ENCODE measurements at regions not wholly inside any gene's neighbourhood (a gene's known extent, or its start where the extent isn't known, plus 50 kb on each side); places are given as distances from the start of the nearest gene placed in this dataset.
"Not testable (repeated sequence)": the region's sequence is repeated elsewhere in the genome, so short reads cannot be mapped to it uniquely, and the experiment has no call there.

DNA sequence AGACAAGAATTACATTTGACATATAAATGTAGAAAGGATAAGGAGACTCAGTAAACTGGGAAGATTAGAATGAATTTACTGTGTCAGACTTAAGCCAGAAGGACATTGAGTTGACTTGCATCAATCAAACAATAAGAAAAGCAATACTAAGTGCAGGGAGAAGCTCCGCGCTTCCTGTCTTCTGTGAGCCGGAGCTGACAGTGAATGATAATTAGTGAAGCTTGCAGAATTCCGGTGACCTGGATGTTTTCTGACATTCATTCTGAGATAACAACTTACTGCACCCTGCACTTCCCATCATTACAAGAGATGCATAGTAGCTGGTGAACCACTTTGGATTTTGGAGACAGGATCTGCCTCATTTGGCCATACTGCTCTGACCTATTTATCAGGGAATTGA, 469.2 kb upstream of the PCDH20 start:
- DNase-seq (ENCODE audit: low read depth), result no peak
- TF ChIP-seq, protein P1, sequence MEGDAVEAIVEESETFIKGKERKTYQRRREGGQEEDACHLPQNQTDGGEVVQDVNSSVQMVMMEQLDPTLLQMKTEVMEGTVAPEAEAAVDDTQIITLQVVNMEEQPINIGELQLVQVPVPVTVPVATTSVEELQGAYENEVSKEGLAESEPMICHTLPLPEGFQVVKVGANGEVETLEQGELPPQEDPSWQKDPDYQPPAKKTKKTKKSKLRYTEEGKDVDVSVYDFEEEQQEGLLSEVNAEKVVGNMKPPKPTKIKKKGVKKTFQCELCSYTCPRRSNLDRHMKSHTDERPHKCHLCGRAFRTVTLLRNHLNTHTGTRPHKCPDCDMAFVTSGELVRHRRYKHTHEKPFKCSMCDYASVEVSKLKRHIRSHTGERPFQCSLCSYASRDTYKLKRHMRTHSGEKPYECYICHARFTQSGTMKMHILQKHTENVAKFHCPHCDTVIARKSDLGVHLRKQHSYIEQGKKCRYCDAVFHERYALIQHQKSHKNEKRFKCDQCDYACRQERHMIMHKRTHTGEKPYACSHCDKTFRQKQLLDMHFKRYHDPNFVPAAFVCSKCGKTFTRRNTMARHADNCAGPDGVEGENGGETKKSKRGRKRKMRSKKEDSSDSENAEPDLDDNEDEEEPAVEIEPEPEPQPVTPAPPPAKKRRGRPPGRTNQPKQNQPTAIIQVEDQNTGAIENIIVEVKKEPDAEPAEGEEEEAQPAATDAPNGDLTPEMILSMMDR (IDR thresholded peaks at IDR 0.05; ENCODE audit: insufficient read depth, low read depth, low read length, missing control alignments), result no peak
- H3K4me3 ChIP-seq (ENCODE audit: low read depth, low read length), result no peak overlapping the region

DNA sequence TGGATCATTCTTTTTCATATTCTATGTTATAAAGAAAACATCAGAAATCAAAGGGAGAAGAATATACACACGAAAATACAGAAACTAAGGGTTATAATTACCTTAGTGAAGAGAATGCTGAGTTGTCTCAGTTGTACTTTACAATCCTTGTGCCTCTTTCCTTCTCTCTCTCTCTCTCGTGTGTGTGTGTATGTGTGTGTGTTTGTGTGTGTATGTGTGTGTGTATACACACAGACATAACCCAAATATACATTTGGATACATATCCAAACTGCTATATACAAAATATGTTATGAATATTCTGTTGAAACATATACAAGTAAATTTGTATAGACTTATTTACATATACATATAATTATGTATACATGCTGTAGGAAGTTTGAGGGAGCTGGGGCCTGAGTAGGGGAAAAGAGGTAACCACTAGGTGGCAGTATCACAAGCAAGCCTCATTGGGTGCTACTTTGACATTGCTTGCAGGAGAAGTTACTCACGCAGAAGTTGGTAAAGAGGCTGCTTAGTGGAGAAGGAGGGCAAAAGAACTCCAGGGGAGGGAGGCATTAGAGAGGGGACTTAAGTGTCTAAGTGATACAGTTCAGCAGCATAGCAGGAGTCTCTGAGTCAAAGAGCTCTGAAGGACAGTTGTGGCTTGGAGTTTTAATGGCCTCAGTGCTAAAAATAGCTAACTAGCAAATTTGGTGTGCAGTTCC, 465.1 kb upstream of the PCDH20 start:
- H3K4me3 ChIP-seq (ENCODE audit: low read depth, low read length), result no peak overlapping the region
- TF ChIP-seq, protein P1 (IDR thresholded peaks at IDR 0.05; ENCODE audit: insufficient read depth, low read depth, low read length, missing control alignments), result peak; percentile 65
- peak; percentile 51 for DNase-seq (ENCODE audit: low read depth)

DNA sequence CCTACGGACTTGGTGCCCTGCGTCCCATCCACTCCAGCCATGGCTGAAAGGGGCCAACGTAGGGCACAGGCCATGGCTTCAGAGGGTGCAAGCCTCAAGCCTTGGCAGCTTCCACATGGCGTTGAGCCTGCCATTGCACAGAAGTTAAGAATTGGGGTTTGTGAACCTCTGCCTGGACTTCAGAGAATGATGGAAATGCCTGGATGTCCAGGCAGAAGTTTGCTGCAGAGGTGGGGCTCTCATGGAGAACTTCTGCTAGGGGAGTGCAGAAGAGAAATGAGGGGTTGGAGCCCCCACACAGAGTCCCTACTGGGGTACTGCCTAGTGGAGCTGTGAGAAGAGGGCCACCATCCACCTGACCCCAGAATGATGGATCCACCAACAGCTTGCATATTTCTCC, 462.9 kb upstream of the PCDH20 start:
- not testable (repeated sequence) for H3K4me3 ChIP-seq (ENCODE audit: low read depth, low read length); DNase-seq (ENCODE audit: low read depth)

DNA sequence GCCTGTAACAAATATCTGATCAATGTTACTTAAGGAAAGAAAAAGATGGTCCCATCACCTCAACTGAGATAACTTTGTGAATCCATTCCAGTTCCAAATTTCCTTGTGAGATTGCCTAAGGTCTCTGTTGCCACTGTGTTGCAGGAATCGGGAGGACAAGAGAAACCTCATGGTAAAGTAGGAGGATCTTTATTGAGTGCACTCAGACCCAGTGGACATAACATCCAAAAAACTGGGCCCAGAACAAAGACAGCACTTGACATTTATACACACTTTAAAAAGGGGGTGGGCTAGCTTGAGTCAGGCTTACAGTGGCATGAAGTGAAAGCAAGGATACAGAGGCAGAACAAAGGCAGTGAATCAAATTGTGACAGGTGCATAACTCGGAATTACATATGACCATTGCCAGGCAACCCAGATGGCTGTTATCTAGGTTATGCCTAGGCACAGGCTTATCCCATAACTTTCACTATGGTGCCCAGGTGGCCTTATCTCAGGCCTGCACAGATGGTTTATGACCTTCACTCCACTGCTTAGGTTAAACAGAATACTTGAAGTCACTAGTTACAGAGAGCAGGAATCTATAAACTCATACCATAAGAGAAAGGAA, 459.4 kb upstream of the PCDH20 start:
- TF ChIP-seq, protein P1 (IDR thresholded peaks at IDR 0.05; ENCODE audit: insufficient read depth, low read depth, low read length, missing control alignments), result no peak
- H3K4me3 ChIP-seq (ENCODE audit: low read depth, low read length), result no peak overlapping the region
- no peak for DNase-seq (ENCODE audit: low read depth)

DNA sequence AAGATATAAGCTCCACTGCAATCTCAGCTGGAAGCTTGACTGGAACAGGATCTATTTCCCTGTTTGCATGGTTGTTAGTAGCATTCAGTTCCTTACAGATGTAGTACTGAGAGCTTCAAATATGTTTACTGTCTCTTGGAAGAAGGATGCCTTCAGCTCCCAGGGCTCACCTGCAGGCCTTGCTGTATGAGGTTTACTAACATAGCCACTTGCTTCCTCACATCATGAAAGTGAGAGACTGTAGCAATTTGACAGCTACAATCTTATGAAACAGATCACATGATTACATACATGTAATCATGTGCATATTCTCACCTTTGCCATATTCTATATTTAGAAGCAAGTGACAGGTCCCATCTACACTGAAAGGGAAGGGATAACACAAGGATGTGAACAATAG, 458.1 kb upstream of the PCDH20 start:
- no peak for DNase-seq (ENCODE audit: low read depth)
- TF ChIP-seq, protein P1 (IDR thresholded peaks at IDR 0.05; ENCODE audit: insufficient read depth, low read depth, low read length, missing control alignments), result no peak
- no peak overlapping the region for H3K4me3 ChIP-seq (ENCODE audit: low read depth, low read length)

DNA sequence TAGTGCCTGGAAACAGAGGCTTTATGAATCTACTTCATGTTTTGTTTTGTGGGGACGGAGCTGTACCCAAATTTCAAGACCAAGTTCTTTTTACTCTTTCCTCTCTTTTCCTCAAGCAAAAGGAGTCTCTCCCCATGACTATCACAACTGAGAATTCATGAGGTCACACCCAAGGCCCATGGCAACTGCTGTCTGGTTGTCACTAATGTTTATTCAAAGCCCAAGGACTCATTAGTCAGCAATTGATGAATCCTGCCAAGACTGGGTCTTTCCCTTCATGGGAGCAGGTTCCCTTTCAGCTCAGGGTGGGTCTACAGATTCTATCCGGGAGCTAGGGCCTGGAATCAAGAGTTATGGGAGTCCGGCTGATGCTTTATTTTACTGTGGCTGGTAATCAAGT, 441.5 kb upstream of the PCDH20 start:
- no peak for DNase-seq (ENCODE audit: low read depth)
- TF ChIP-seq, protein P1 (IDR thresholded peaks at IDR 0.05; ENCODE audit: insufficient read depth, low read depth, low read length, missing control alignments), result no peak
- H3K4me3 ChIP-seq (ENCODE audit: low read depth, low read length), result no peak overlapping the region

DNA sequence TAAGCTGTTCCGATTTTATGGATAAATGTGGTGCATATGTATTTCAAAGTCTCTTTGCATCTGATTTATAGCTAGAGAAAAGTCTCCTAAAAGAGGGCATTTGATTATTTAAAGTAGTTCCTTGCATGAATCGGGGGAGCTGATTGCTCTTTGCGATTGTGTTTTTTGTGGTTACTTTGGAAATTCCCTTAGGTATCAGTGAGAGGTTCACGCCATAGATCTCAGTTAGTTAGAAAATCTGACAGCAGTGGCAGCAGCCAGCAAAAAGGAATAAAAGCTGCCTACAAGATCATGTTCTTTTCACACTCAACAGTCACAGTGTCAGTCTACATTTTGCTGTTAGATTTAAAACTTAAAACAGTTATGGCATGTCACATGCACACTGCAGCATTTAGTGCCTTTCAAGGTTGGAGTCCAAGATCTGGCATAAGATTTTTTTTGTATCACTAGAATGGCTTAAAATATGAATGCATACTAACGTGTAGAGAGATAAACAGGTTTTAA, 436.5 kb upstream of the PCDH20 start:
- H3K4me3 ChIP-seq (ENCODE audit: low read depth, low read length), result no peak overlapping the region
- DNase-seq (ENCODE audit: low read depth), result no peak
- TF ChIP-seq, protein P1 (IDR thresholded peaks at IDR 0.05; ENCODE audit: insufficient read depth, low read depth, low read length, missing control alignments), result no peak
